Right atrium auricular region (tissue), 2 donors: ENCODE measurements at regions not wholly inside any gene's neighbourhood (a gene's known extent, or its start where the extent isn't known, plus 50 kb on each side); places are given as distances from the start of the nearest gene placed in this dataset.
"Not testable (repeated sequence)": the region's sequence is repeated elsewhere in the genome, so short reads cannot be mapped to it uniquely, and the experiment has no call there.

ENCODE experiments used
- DNase-seq: peaks from one replicate; pipeline ENCODE4 v3.0.0-alpha.2; 2019; ENCODE audit warnings: low spot score
- H3K27ac ChIP-seq, 2 donors: fragments of 200-600 bp; sonication (generic); 1 replicate in 1 of 2; 2 replicates in 1 of 2; pipeline ENCODE4 v1.5.1; 2016 to 2019
- H3K27me3 ChIP-seq, 2 donors: fragments of 200-600 bp; sonication (generic); one replicate each; pipeline versions ENCODE4 v1.5.1 to v1.6.0; 2017 to 2019
- H3K36me3 ChIP-seq: fragments of 200-600 bp; sonication (generic); one replicate; pipeline ENCODE4 v1.5.1; 2016
- H3K4me1 ChIP-seq, 2 donors: fragments of 200-600 bp; sonication (generic); one replicate each; pipeline versions ENCODE4 v1.5.1 to v1.6.0; 2017 to 2019
- H3K4me3 ChIP-seq, 2 donors: fragments of 200-600 bp; sonication (generic); 1 replicate in 1 of 2; 2 replicates in 1 of 2; pipeline ENCODE4 v1.5.1; 2017 to 2019; ENCODE audit warnings: mild to moderate bottlenecking in 1 of 2, moderate library complexity in 1 of 2
- H3K9me3 ChIP-seq, 2 donors: fragments of 200-600 bp; sonication (generic); one replicate each; pipeline ENCODE4 v1.5.1; 2019
- CTCF ChIP-seq, 2 donors: fragments of 200-600 bp; sonication (generic); IDR thresholded peaks; one replicate each; pipeline ENCODE4 v1.5.1; 2019; ENCODE audit warnings: antibody characterized with exemption in 2 of 2

DNA sequence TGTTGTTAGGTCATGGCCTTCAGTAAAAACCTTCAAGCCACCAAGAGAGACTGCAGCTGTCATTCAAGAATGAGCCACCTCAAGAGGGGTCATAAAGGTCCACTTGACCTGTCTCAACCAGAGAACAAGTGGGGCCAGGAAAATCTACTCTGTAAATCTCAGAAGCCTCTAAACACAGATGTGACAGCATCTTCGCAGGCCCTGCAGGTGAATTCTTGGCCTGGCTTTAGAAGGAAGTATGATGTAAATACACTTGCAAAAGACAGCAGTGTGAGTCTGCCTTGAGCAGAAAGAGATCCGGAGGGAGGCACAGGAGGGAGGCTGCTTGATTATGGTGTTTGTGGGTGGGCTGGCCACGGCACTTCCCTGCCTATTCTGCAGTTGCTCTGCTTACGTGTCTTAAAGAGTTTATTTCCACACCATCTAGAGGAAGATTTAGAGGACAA lies 1082.9 kb downstream of the UQCRFS1 start:
- no peak for DNase-seq
- TF ChIP-seq CTCF (IDR thresholded peaks at IDR 0.05): no peak
- Histone ChIP-seq H3K4me1 (no peaks in the 10 kb centered on the region), H3K4me3 (no peak overlapping the region), H3K27me3 (no peaks in the 10 kb centered on the region), H3K36me3 (no peaks in the 10 kb centered on the region), H3K27ac (no peak overlapping the region), H3K9me3 (no peaks in the 10 kb centered on the region)

DNA sequence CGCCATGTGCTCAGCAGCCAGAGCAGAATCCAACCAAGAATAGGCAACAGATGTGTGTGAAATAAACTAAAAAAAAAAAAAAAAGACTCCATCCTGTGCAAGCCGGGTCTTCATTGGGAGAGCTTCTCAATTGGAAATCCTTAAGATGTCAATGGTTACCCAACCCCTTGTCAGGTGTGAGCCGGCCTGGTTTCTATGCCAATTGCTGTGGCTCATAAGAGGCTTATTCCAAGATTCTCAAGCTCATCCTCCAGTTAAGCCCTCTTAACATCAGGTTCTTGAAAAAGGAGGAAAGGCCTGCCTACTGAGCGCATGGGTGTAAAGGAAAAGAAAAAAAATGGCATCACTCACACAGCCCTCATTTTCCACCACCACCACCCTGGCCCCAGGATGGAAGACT lies 1084.6 kb downstream of the UQCRFS1 start:
- DNase-seq: no peak
- no peaks in the 10 kb centered on the region for H3K4me1 ChIP-seq
- no peak for TF ChIP-seq CTCF (IDR thresholded peaks at IDR 0.05)

GRCh38 chr19:28126135-28126898 lies 1086.6 kb downstream of the UQCRFS1 start:
- Histone ChIP-seq H3K27ac (no peak overlapping the region), H3K4me1 (no peaks in the 10 kb centered on the region), H3K36me3 (no peaks in the 10 kb centered on the region), H3K27me3 (no peaks in the 10 kb centered on the region), H3K9me3 (no peaks in the 10 kb centered on the region), H3K4me3 (no peak overlapping the region)
- no peak for TF ChIP-seq CTCF (IDR thresholded peaks at IDR 0.05)
- DNase-seq: no peak

More for the DNA sequence above, 1084.6 kb downstream of the UQCRFS1 start:
- H3K9me3 ChIP-seq: no peaks in the 10 kb centered on the region
- H3K27me3 ChIP-seq: no peaks in the 10 kb centered on the region
- no peak overlapping the region for H3K4me3 ChIP-seq
- H3K27ac ChIP-seq: no peak overlapping the region
- no peaks in the 10 kb centered on the region for H3K36me3 ChIP-seq

GRCh38 chr19:28122734-28123133 lies 1090.2 kb downstream of the UQCRFS1 start:
- DNase-seq: no peak
- H3K9me3 ChIP-seq: no peaks in the 10 kb centered on the region
- no peak for TF ChIP-seq CTCF (IDR thresholded peaks at IDR 0.05)
- no peaks in the 10 kb centered on the region for H3K4me1 ChIP-seq
- no peaks in the 10 kb centered on the region for H3K27me3 ChIP-seq
- H3K27ac ChIP-seq: no peak overlapping the region
- H3K36me3 ChIP-seq: no peaks in the 10 kb centered on the region
- H3K4me3 ChIP-seq: no peak overlapping the region

DNA sequence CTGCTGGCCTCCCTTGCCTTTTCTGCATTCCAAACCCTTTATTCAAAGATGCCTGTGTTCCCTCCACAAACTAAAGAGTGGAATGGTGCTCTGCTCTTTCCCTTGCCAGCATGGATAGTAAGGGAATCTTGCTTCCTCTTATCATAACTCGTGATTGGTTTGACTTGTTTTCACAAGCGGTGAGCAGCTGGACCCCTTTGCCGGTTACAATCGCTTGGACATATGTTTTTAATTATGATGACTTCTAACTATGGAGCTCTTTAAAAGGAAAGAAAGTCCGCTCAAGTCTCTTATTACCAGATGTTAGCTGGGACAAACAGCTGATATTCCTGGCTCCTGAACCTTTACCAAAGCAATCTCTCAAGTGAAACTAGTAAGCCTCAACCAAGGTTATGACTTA lies 1094.7 kb downstream of the UQCRFS1 start:
- H3K27ac ChIP-seq: no peak overlapping the region
- DNase-seq: no peak
- H3K4me3 ChIP-seq: no peak overlapping the region
- no peaks in the 10 kb centered on the region for H3K4me1 ChIP-seq
- no peak for TF ChIP-seq CTCF (IDR thresholded peaks at IDR 0.05)
- H3K27me3 ChIP-seq: no peaks in the 10 kb centered on the region
- no peaks in the 10 kb centered on the region for H3K36me3 ChIP-seq
- H3K9me3 ChIP-seq: no peaks in the 10 kb centered on the region

DNA sequence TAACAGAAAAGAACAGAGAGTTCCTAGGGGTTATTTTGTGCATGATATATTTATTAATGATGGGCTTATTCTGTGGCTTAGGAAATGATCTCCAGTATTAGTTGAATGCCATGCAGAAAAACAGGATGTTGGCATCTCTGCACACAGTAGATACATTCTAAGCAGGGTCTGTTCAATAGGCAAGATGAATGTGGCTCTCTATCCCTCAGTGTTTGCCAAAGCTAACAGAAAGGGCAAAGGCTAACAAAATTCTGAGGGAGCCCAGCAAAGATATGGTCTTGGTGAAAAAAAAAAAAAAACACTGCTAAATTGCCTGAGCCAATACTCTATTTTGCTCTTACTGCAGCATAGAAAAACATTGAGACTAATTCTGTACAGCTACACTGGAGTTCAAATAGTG lies 1095.8 kb downstream of the UQCRFS1 start:
- H3K4me1 ChIP-seq: no peaks in the 10 kb centered on the region
- H3K27me3 ChIP-seq: no peaks in the 10 kb centered on the region
- H3K9me3 ChIP-seq: no peaks in the 10 kb centered on the region
- no peak overlapping the region for H3K27ac ChIP-seq
- no peaks in the 10 kb centered on the region for H3K36me3 ChIP-seq
- no peak for DNase-seq
- no peak for TF ChIP-seq CTCF (IDR thresholded peaks at IDR 0.05)
- H3K4me3 ChIP-seq: no peak overlapping the region

GRCh38 chr19:28116379-28116778 lies 1096.6 kb downstream of the UQCRFS1 start:
- not testable (repeated sequence) for H3K36me3 ChIP-seq, H3K4me3 ChIP-seq, H3K27me3 ChIP-seq, H3K4me1 ChIP-seq, H3K9me3 ChIP-seq, DNase-seq, H3K27ac ChIP-seq
